ENCODE measurements at regions not wholly inside any gene's neighbourhood (a gene's known extent, or its start where the extent isn't known, plus 50 kb on each side); places are given as distances from the start of the nearest gene placed in this dataset.

DNA sequence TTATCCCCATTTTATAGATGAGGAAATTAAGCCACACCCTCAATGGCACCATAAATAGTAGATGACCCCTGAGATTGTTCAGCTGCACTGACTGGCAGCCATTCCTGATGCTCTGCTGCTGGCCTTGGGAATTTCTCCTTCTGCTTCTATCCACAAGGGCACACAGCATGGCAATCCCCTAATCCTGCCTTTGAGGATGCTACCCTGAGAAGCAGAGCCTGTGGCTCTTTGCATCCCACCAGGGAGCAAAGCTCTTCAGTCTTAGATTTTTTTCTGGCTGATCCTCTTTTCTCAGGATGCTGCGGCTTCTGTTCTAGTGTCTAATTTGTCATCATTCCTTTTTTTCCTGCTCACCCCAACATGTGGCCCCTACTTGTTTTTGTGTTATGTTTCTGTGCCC lies 114.8 kb downstream of the TMX1 start:
- TF ChIP-seq, protein P1, sequence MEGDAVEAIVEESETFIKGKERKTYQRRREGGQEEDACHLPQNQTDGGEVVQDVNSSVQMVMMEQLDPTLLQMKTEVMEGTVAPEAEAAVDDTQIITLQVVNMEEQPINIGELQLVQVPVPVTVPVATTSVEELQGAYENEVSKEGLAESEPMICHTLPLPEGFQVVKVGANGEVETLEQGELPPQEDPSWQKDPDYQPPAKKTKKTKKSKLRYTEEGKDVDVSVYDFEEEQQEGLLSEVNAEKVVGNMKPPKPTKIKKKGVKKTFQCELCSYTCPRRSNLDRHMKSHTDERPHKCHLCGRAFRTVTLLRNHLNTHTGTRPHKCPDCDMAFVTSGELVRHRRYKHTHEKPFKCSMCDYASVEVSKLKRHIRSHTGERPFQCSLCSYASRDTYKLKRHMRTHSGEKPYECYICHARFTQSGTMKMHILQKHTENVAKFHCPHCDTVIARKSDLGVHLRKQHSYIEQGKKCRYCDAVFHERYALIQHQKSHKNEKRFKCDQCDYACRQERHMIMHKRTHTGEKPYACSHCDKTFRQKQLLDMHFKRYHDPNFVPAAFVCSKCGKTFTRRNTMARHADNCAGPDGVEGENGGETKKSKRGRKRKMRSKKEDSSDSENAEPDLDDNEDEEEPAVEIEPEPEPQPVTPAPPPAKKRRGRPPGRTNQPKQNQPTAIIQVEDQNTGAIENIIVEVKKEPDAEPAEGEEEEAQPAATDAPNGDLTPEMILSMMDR (conservative IDR thresholded peaks at IDR 0.05; ENCODE audit: low read depth, low read length): no peak
- no peak for TF ChIP-seq EZH2 (IDR thresholded peaks at IDR 0.05; ENCODE audit: borderline replicate concordance, low read depth, low read length, poor library complexity, severe bottlenecking)

All from A673 (cell line).